Liver (tissue), 6 donors: ENCODE measurements at regions not wholly inside any gene's neighbourhood (a gene's known extent, or its start where the extent isn't known, plus 50 kb on each side); places are given as distances from the start of the nearest gene placed in this dataset.
A peak's percentile ranks its signal among the peaks of the same experiment; 100 is the strongest.
"Not testable (repeated sequence)": the region's sequence is repeated elsewhere in the genome, so short reads cannot be mapped to it uniquely, and the experiment has no call there.

Source experiments
- DNase-seq: peaks from one replicate; pipeline ENCODE4 v3.0.0-alpha.2; 2017; ENCODE audit warnings: low spot score
- H3K27ac ChIP-seq, 2 donors: one replicate each; pipeline ENCODE4 v1.7.0; 2013; ENCODE audit warnings: inconsistent platforms in 2 of 2, low read length in 2 of 2, control low read depth in 1 of 2, low read depth in 1 of 2, mild to moderate bottlenecking in 1 of 2
- H3K27me3 ChIP-seq, 4 donors: one replicate each; pipeline versions ENCODE4 v1.6.1 to v1.7.0; 2013; ENCODE audit warnings: low read length in 3 of 4, inconsistent platforms in 1 of 4, mild to moderate bottlenecking in 1 of 4, moderate library complexity in 1 of 4; ENCODE audit not compliant: control insufficient read depth in 4 of 4, insufficient read depth in 4 of 4
- H3K36me3 ChIP-seq, 4 donors: one replicate each; pipeline versions ENCODE4 v1.6.1 to v1.7.0; 2013; ENCODE audit warnings: low read length in 3 of 4, mild to moderate bottlenecking in 3 of 4, low read depth in 1 of 4, moderate library complexity in 1 of 4; ENCODE audit not compliant: control insufficient read depth in 4 of 4, insufficient read depth in 3 of 4
- H3K4me1 ChIP-seq, 4 donors: one replicate each; pipeline versions ENCODE4 v1.6.1 to v1.7.0; 2013; ENCODE audit warnings: low read length in 3 of 4, mild to moderate bottlenecking in 3 of 4, moderate library complexity in 1 of 4; ENCODE audit not compliant: control insufficient read depth in 4 of 4, insufficient read depth in 4 of 4
- H3K4me3 ChIP-seq, 3 donors: one replicate each; pipeline versions ENCODE4 v1.6.1 to v1.7.0; 2013; ENCODE audit warnings: low read length in 3 of 3, control low read depth in 1 of 3, low read depth in 1 of 3, mild to moderate bottlenecking in 1 of 3
- H3K9ac ChIP-seq, 2 donors: one replicate each; pipeline ENCODE4 v1.7.0; 2013; ENCODE audit warnings: low read length in 2 of 2, mild to moderate bottlenecking in 2 of 2, moderate library complexity in 2 of 2, control low read depth in 1 of 2, low read depth in 1 of 2
- H3K9me3 ChIP-seq, 4 donors: one replicate each; pipeline versions ENCODE4 v1.6.1 to v1.7.0; 2013; ENCODE audit warnings: low read length in 3 of 4; ENCODE audit not compliant: control insufficient read depth in 4 of 4
- WGBS: extraction: QIAGEN DNeasy Blood & Tissue Kit; methylation state at CpG from one replicate; pipeline ENCODE4 v1.1.7; 2013; 5-methylcytosine and 5-hydroxymethylcytosine counted together
- donor health status: healthy.
- donor health status: healthy.
- donor health status: healthy.

GRCh38 chr11:48803955-48804354, 179.7 kb downstream of the TRIM51G start:
- not testable (repeated sequence) for DNase-seq, H3K27ac ChIP-seq, H3K9me3 ChIP-seq, H3K9ac ChIP-seq, H3K36me3 ChIP-seq, H3K4me1 ChIP-seq, H3K27me3 ChIP-seq
- peak overlapping the region in 1 of 3 donors; percentile 11 for H3K4me3 ChIP-seq
- WGBS, result 68% methylated on average over 7 of the region's 7 CpGs
